Activated CD4-positive, alpha-beta memory T cell treated with anti-CD3 and anti-CD28 coated beads for 36 hours (primary cell): ENCODE measurements at regions not wholly inside any gene's neighbourhood (a gene's known extent, or its start where the extent isn't known, plus 50 kb on each side); places are given as distances from the start of the nearest gene placed in this dataset.

Experiments
- CTCF ChIA-PET: fragments of 350-600 bp; sonication (Branson Sonifier 250); formaldehyde crosslinking; loops from one replicate; lab custom pipeline; 2021; ENCODE audit warnings: antibody characterized with exemption, inconsistent platforms; lab: Charles Lee
- POLR2A ChIA-PET: fragments of 350-600 bp; sonication (Branson Sonifier 250); formaldehyde crosslinking; loops from one replicate; lab custom pipeline; 2021; ENCODE audit warnings: antibody characterized with exemption; lab: Charles Lee
- DNase-seq: peaks from one replicate; pipeline ENCODE4 v3.0.0-alpha.2; 2020
- H3K27ac Mint-ChIP-seq: one replicate; pipeline ENCODE4 v1.8.0; 2021; ENCODE audit warnings: mixed read lengths
- H3K27me3 Mint-ChIP-seq: one replicate; pipeline ENCODE4 v1.8.0; 2021; ENCODE audit warnings: mixed read lengths
- H3K36me3 Mint-ChIP-seq: one replicate; pipeline ENCODE4 v1.8.0; 2021; ENCODE audit warnings: mixed read lengths
- H3K4me1 Mint-ChIP-seq: one replicate; pipeline ENCODE4 v1.8.0; 2021; ENCODE audit warnings: low read depth, mixed read lengths
- H3K4me3 Mint-ChIP-seq: one replicate; pipeline ENCODE4 v1.8.0; 2021; ENCODE audit warnings: mild to moderate bottlenecking, mixed read lengths
- H3K9me3 Mint-ChIP-seq: one replicate; pipeline ENCODE4 v1.8.0; 2021; ENCODE audit warnings: mixed read lengths
- intact Hi-C: fragments of 100-400 bp; cut with micrococcal nuclease; formaldehyde crosslinking; loops from one replicate; pipeline ENCODE4 v1.15.1; 2023

GRCh38 chr10:29081951-29082685 lies 206.8 kb upstream of the LYZL1 start:
- Mint-ChIP-seq H3K4me1 (no peaks in the 10 kb centered on the region), H3K4me3 (no peak overlapping the region), H3K27me3 (peaks cover 2% of the 10 kb centered on the region), H3K9me3 (no peaks in the 10 kb centered on the region), H3K36me3 (no peaks in the 10 kb centered on the region), H3K27ac (no peak overlapping the region)
- ChIA-PET POLR2A (no interaction called here), CTCF (no interaction called here)
- DNase-seq, result no peak
- intact Hi-C loops, result no loop called here

- peaks cover 2% of the 10 kb centered on the region for H3K27me3 Mint-ChIP-seq
- DNase-seq, result no peak
- H3K4me3 Mint-ChIP-seq, result no peak overlapping the region
- ChIA-PET CTCF (no interaction called here), POLR2A (no interaction called here)
- H3K4me1 Mint-ChIP-seq, result no peaks in the 10 kb centered on the region
- H3K36me3 Mint-ChIP-seq, result no peaks in the 10 kb centered on the region
- intact Hi-C loops, result no loop called here
- H3K27ac Mint-ChIP-seq, result no peak overlapping the region
- no peaks in the 10 kb centered on the region for H3K9me3 Mint-ChIP-seq
These were observed 205.8 kb upstream of the LYZL1 start for GRCh38 chr10:29083096-29083495.

GRCh38 chr10:29084681-29085307 lies 204.1 kb upstream of the LYZL1 start:
- Mint-ChIP-seq H3K36me3 (no peaks in the 10 kb centered on the region), H3K4me1 (no peaks in the 10 kb centered on the region), H3K27me3 (peaks cover 2% of the 10 kb centered on the region), H3K4me3 (no peak overlapping the region), H3K27ac (no peak overlapping the region), H3K9me3 (no peaks in the 10 kb centered on the region)
- CTCF ChIA-PET, result no interaction called here
- DNase-seq, result no peak
- POLR2A ChIA-PET, result no interaction called here
- intact Hi-C loops, result no loop called here

- intact Hi-C loops, result no loop called here
- no peak overlapping the region for H3K27ac Mint-ChIP-seq
- no peak for DNase-seq
- ChIA-PET POLR2A (no interaction called here), CTCF (no interaction called here)
- H3K4me1 Mint-ChIP-seq, result no peaks in the 10 kb centered on the region
- no peak overlapping the region for H3K4me3 Mint-ChIP-seq
- no peaks in the 10 kb centered on the region for H3K9me3 Mint-ChIP-seq
- H3K27me3 Mint-ChIP-seq, result peaks cover 2% of the 10 kb centered on the region
- H3K36me3 Mint-ChIP-seq, result no peaks in the 10 kb centered on the region
These were observed 199.8 kb upstream of the LYZL1 start for GRCh38 chr10:29089091-29089490.

GRCh38 chr10:29096303-29096824 lies 192.5 kb upstream of the LYZL1 start:
- no peak for DNase-seq
- Mint-ChIP-seq H3K4me3 (no peak overlapping the region), H3K36me3 (no peaks in the 10 kb centered on the region), H3K27me3 (no peaks in the 10 kb centered on the region), H3K27ac (no peak overlapping the region), H3K9me3 (no peaks in the 10 kb centered on the region), H3K4me1 (no peaks in the 10 kb centered on the region)
- POLR2A ChIA-PET, result no interaction called here
- intact Hi-C loops, result no loop called here
- CTCF ChIA-PET, result no interaction called here

GRCh38 chr10:29098423-29098822 lies 190.4 kb upstream of the LYZL1 start:
- H3K27me3 Mint-ChIP-seq, result peaks cover 2% of the 10 kb centered on the region
- no peaks in the 10 kb centered on the region for H3K9me3 Mint-ChIP-seq
- H3K36me3 Mint-ChIP-seq, result no peaks in the 10 kb centered on the region
- H3K4me1 Mint-ChIP-seq, result no peaks in the 10 kb centered on the region
- H3K27ac Mint-ChIP-seq, result no peak overlapping the region
- no peak overlapping the region for H3K4me3 Mint-ChIP-seq
- POLR2A ChIA-PET, result no interaction called here
- no peak for DNase-seq
- CTCF ChIA-PET, result no interaction called here
- intact Hi-C loops, result no loop called here

GRCh38 chr10:29099001-29099400 lies 189.9 kb upstream of the LYZL1 start:
- ChIA-PET POLR2A (no interaction called here), CTCF (no interaction called here)
- no peaks in the 10 kb centered on the region for H3K36me3 Mint-ChIP-seq
- H3K27me3 Mint-ChIP-seq, result peaks cover 2% of the 10 kb centered on the region
- H3K4me1 Mint-ChIP-seq, result no peaks in the 10 kb centered on the region
- DNase-seq, result no peak
- no peak overlapping the region for H3K27ac Mint-ChIP-seq
- no peaks in the 10 kb centered on the region for H3K9me3 Mint-ChIP-seq
- intact Hi-C loops, result no loop called here
- H3K4me3 Mint-ChIP-seq, result no peak overlapping the region

GRCh38 chr10:29099415-29099814 lies 189.5 kb upstream of the LYZL1 start:
- intact Hi-C loops, result no loop called here
- DNase-seq, result no peak
- Mint-ChIP-seq H3K9me3 (no peaks in the 10 kb centered on the region), H3K27ac (no peak overlapping the region), H3K27me3 (peaks cover 2% of the 10 kb centered on the region), H3K36me3 (no peaks in the 10 kb centered on the region), H3K4me3 (no peak overlapping the region), H3K4me1 (no peaks in the 10 kb centered on the region)
- POLR2A ChIA-PET, result no interaction called here
- CTCF ChIA-PET, result no interaction called here

- Mint-ChIP-seq H3K4me3 (no peak overlapping the region), H3K36me3 (no peaks in the 10 kb centered on the region), H3K4me1 (no peaks in the 10 kb centered on the region), H3K9me3 (no peaks in the 10 kb centered on the region), H3K27me3 (peaks cover 2% of the 10 kb centered on the region), H3K27ac (no peak overlapping the region)
- POLR2A ChIA-PET, result no interaction called here
- intact Hi-C loops, result no loop called here
- CTCF ChIA-PET, result no interaction called here
- DNase-seq, result no peak
These were observed 188.4 kb upstream of the LYZL1 start for GRCh38 chr10:29100505-29100904.

- no peak for DNase-seq
- Mint-ChIP-seq H3K9me3 (no peaks in the 10 kb centered on the region), H3K36me3 (no peaks in the 10 kb centered on the region), H3K27ac (no peak overlapping the region), H3K4me1 (no peaks in the 10 kb centered on the region), H3K4me3 (no peak overlapping the region), H3K27me3 (peaks cover 2% of the 10 kb centered on the region)
- POLR2A ChIA-PET, result no interaction called here
- CTCF ChIA-PET, result no interaction called here
- intact Hi-C loops, result no loop called here
These were observed 186.6 kb upstream of the LYZL1 start for GRCh38 chr10:29102233-29102632.

- Mint-ChIP-seq H3K27ac (no peak overlapping the region), H3K9me3 (no peaks in the 10 kb centered on the region), H3K4me1 (no peaks in the 10 kb centered on the region), H3K27me3 (peaks cover 2% of the 10 kb centered on the region), H3K36me3 (no peaks in the 10 kb centered on the region), H3K4me3 (no peak overlapping the region)
- no peak for DNase-seq
- ChIA-PET CTCF (no interaction called here), POLR2A (no interaction called here)
- intact Hi-C loops, result no loop called here
These were observed 186.2 kb upstream of the LYZL1 start for GRCh38 chr10:29102636-29103035.

GRCh38 chr10:29104661-29105399 lies 184.0 kb upstream of the LYZL1 start:
- Mint-ChIP-seq H3K9me3 (no peaks in the 10 kb centered on the region), H3K27ac (no peak overlapping the region), H3K36me3 (no peaks in the 10 kb centered on the region), H3K4me3 (no peak overlapping the region), H3K27me3 (peaks cover 2% of the 10 kb centered on the region), H3K4me1 (no peaks in the 10 kb centered on the region)
- no peak for DNase-seq
- POLR2A ChIA-PET, result no interaction called here
- intact Hi-C loops, result no loop called here
- CTCF ChIA-PET, result no interaction called here
